ENCODE measurements at regions not wholly inside any gene's neighbourhood (a gene's known extent, or its start where the extent isn't known, plus 50 kb on each side); places are given as distances from the start of the nearest gene placed in this dataset.
A peak's percentile ranks its signal among the peaks of the same experiment; 100 is the strongest.

- Histone ChIP-seq H3K4me1 (ENCODE audit: control insufficient read depth in 2 of 3, insufficient read depth in 2 of 3, low read depth in 1 of 3, low read length in 3 of 3) (no peaks in the 10 kb centered on the region), H3K27me3 (ENCODE audit: control insufficient read depth, insufficient read depth, low read length) (no peaks in the 10 kb centered on the region), H3K9me3 (ENCODE audit: control insufficient read depth in 2 of 3, insufficient read depth in 1 of 3, low read length in 3 of 3) (no peaks in the 10 kb centered on the region), H3K9ac (ENCODE audit: low read length in 3 of 3) (no peak overlapping the region), H3K27ac (ENCODE audit: low read depth in 2 of 2, low read length in 2 of 2) (no peak overlapping the region), H3K4me3 (ENCODE audit: low read length in 3 of 3) (no peak overlapping the region), H3K36me3 (ENCODE audit: control insufficient read depth in 2 of 3, insufficient read depth in 3 of 3, low read length in 3 of 3) (no peaks in the 10 kb centered on the region)
- FAIRE-seq (no peak), DNase-seq (no peak)
- intact Hi-C loops (cut with DNase I), result no loop called here
- TF ChIP-seq CTCF (IDR thresholded peaks at IDR 0.05; ENCODE audit: borderline replicate concordance, extremely low read depth, insufficient read depth), result no peak
Measured at GRCh38 chr12:20967756-20968155, 157.3 kb downstream of the SLCO1B3 start.

GRCh38 chr12:20969766-20970165, 159.3 kb downstream of the SLCO1B3 start:
- Histone ChIP-seq H3K9me3 (ENCODE audit: control insufficient read depth in 2 of 3, insufficient read depth in 1 of 3, low read length in 3 of 3) (no peaks in the 10 kb centered on the region), H3K4me1 (ENCODE audit: control insufficient read depth in 2 of 3, insufficient read depth in 2 of 3, low read depth in 1 of 3, low read length in 3 of 3) (no peaks in the 10 kb centered on the region), H3K27ac (ENCODE audit: low read depth in 2 of 2, low read length in 2 of 2) (no peak overlapping the region), H3K36me3 (ENCODE audit: control insufficient read depth in 2 of 3, insufficient read depth in 3 of 3, low read length in 3 of 3) (no peaks in the 10 kb centered on the region), H3K9ac (ENCODE audit: low read length in 3 of 3) (no peak overlapping the region), H3K27me3 (ENCODE audit: control insufficient read depth, insufficient read depth, low read length) (no peaks in the 10 kb centered on the region), H3K4me3 (ENCODE audit: low read length in 3 of 3) (no peak overlapping the region)
- FAIRE-seq, result no peak
- intact Hi-C loops (cut with DNase I), result no loop called here
- no peak for DNase-seq
- no peak for TF ChIP-seq CTCF (IDR thresholded peaks at IDR 0.05; ENCODE audit: borderline replicate concordance, extremely low read depth, insufficient read depth)

GRCh38 chr12:20985399-20985798, 145.6 kb upstream of the SLCO1B1 start:
- no peak for FAIRE-seq
- DNase-seq, result peak in 1 of 5 donors; percentile 10
- Histone ChIP-seq H3K36me3 (ENCODE audit: control insufficient read depth in 2 of 3, insufficient read depth in 3 of 3, low read length in 3 of 3) (no peaks in the 10 kb centered on the region), H3K9ac (ENCODE audit: low read length in 3 of 3) (no peak overlapping the region), H3K27ac (ENCODE audit: low read depth in 2 of 2, low read length in 2 of 2) (no peak overlapping the region), H3K4me1 (ENCODE audit: control insufficient read depth in 2 of 3, insufficient read depth in 2 of 3, low read depth in 1 of 3, low read length in 3 of 3) (no peaks in the 10 kb centered on the region), H3K4me3 (ENCODE audit: low read length in 3 of 3) (no peak overlapping the region), H3K27me3 (ENCODE audit: control insufficient read depth, insufficient read depth, low read length) (no peaks in the 10 kb centered on the region), H3K9me3 (ENCODE audit: control insufficient read depth in 2 of 3, insufficient read depth in 1 of 3, low read length in 3 of 3) (peaks cover 0 to 2% (median 0%) of the 10 kb centered on the region in 3 donors)
- TF ChIP-seq CTCF (IDR thresholded peaks at IDR 0.05; ENCODE audit: borderline replicate concordance, extremely low read depth, insufficient read depth), result no peak
- intact Hi-C loops (cut with DNase I), result no loop called here

- no peak overlapping the region for H3K4me3 ChIP-seq (ENCODE audit: low read length in 3 of 3)
- intact Hi-C loops (cut with DNase I), result no loop called here
- no peaks in the 10 kb centered on the region for H3K4me1 ChIP-seq (ENCODE audit: control insufficient read depth in 2 of 3, insufficient read depth in 2 of 3, low read depth in 1 of 3, low read length in 3 of 3)
- H3K27ac ChIP-seq (ENCODE audit: low read depth in 2 of 2, low read length in 2 of 2), result no peak overlapping the region
- H3K36me3 ChIP-seq (ENCODE audit: control insufficient read depth in 2 of 3, insufficient read depth in 3 of 3, low read length in 3 of 3), result no peaks in the 10 kb centered on the region
- TF ChIP-seq CTCF (IDR thresholded peaks at IDR 0.05; ENCODE audit: borderline replicate concordance, extremely low read depth, insufficient read depth), result no peak
- no peak overlapping the region for H3K9ac ChIP-seq (ENCODE audit: low read length in 3 of 3)
- FAIRE-seq (no peak), DNase-seq (no peak)
- no peaks in the 10 kb centered on the region for H3K9me3 ChIP-seq (ENCODE audit: control insufficient read depth in 2 of 3, insufficient read depth in 1 of 3, low read length in 3 of 3)
- H3K27me3 ChIP-seq (ENCODE audit: control insufficient read depth, insufficient read depth, low read length), result no peaks in the 10 kb centered on the region
Measured at GRCh38 chr12:21001778-21002177, 129.2 kb upstream of the SLCO1B1 start.
